ENCODE measurements at regions not wholly inside any gene's neighbourhood (a gene's known extent, or its start where the extent isn't known, plus 50 kb on each side); places are given as distances from the start of the nearest gene placed in this dataset.

DNA sequence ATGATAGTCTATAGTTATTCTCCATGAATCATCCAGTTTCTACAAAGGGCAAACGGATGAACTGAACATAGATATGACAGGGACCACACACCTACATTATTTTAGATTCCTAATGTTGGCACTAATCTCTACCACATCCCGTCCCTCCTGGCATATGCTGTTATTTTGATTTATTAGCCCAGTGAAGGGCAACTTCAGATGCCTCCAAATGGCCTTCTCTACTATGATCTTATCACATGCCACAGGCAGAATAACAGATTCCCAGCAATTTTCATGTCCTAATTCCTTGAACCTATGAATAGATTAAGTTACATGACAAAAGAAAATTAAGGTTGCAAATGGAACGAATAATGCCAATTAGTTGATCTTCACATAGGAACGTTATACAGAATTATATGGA is 474.7 kb downstream of the ANKRD7 start:
- TF ChIP-seq, protein P1, sequence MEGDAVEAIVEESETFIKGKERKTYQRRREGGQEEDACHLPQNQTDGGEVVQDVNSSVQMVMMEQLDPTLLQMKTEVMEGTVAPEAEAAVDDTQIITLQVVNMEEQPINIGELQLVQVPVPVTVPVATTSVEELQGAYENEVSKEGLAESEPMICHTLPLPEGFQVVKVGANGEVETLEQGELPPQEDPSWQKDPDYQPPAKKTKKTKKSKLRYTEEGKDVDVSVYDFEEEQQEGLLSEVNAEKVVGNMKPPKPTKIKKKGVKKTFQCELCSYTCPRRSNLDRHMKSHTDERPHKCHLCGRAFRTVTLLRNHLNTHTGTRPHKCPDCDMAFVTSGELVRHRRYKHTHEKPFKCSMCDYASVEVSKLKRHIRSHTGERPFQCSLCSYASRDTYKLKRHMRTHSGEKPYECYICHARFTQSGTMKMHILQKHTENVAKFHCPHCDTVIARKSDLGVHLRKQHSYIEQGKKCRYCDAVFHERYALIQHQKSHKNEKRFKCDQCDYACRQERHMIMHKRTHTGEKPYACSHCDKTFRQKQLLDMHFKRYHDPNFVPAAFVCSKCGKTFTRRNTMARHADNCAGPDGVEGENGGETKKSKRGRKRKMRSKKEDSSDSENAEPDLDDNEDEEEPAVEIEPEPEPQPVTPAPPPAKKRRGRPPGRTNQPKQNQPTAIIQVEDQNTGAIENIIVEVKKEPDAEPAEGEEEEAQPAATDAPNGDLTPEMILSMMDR (IDR thresholded peaks at IDR 0.05; ENCODE audit: low read depth, low read length) = no peak
- TF ChIP-seq EZH2phosphoT487 (IDR thresholded peaks at IDR 0.05; ENCODE audit: low read depth) = no peak

All from OCI-LY3 (cell line).